GM21825 (cell line): ENCODE measurements at regions not wholly inside any gene's neighbourhood (a gene's known extent, or its start where the extent isn't known, plus 50 kb on each side); places are given as distances from the start of the nearest gene placed in this dataset.
"Not testable (repeated sequence)": the region's sequence is repeated elsewhere in the genome, so short reads cannot be mapped to it uniquely, and the experiment has no call there.

Experiments
- ATAC-seq: cut with Tn5 transposase; IDR thresholded peaks from one replicate; pipeline ENCODE4 v1.9.1; 2021; ENCODE audit warnings: mild to moderate bottlenecking, moderate library complexity; ENCODE audit not compliant: unreplicated experiment

DNA sequence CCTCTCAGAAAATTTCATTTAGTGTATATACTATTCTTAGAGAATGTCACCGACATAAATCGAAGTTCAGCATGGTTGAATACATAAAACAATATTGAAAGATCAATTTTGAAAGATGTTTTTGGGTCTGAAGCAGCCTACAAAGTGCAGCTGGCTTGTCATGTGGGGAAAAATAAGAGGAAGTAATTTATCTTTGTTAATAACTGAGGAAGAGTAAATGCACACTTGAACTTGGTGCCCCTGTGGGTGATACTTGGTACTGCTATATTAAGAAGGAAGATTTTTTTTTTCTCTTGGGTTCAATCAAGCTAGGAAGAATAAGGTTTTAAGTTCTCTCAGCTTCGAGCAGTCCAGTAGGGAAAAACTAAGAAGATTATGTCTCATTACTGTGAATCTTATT is 661.3 kb downstream of the RPL10L start:
- ATAC-seq = no peak

DNA sequence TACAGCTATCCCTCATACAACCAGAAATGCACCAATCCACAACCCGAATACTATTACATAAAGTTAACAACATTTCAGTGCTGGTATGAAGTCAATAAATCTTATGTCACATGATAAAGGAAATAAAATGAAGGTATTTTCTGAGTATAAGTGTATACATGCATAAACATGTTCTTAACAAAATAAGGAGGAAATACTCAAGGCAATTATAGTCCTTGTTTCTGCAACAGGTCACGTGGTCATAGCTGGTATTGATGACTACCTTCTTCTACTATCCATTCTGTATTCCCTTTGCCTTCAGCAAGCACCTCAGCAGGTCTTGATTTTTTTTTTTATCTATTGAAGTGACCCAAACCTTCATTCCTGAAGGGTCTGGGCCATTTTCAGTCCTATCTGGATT is 675.6 kb downstream of the RPL10L start:
- ATAC-seq = no peak

DNA sequence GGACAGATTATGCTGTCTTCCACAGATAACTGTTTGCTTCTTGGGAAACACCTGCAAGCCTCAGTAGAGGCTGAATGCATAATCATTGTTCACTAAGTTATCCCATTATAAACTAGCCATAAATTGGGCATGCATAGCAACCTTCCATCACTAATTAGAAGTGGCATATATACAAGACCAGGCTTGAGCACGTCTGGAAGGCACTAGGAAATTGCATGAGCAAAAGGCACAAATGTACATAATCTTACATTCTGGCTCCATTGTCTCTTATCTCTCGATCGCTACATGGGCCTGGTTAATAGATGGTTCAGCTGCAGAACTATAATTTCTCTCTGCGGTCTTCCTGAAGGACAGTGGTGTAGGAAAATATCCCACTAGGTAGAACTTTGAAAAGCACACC is 679.2 kb downstream of the RPL10L start:
- no peak for ATAC-seq

DNA sequence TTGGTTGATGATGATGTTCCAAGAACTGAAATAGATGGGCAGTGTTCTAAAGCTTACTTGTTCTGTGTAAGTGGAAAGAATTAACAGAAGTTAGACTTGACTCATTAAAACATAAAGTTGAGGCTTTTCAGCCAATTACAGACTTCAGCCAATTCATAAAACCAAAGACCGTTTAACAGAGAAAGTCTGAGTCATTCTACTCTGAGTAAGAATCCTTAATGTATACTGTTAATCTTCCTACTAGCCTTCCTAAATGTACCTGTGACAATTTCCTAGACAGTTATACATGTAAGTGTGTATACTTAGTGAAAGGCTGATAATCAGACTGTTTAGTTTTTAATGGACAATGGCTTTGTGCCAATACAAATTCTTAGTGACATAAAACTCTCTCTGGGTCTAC is 681.0 kb downstream of the RPL10L start:
- no peak for ATAC-seq

DNA sequence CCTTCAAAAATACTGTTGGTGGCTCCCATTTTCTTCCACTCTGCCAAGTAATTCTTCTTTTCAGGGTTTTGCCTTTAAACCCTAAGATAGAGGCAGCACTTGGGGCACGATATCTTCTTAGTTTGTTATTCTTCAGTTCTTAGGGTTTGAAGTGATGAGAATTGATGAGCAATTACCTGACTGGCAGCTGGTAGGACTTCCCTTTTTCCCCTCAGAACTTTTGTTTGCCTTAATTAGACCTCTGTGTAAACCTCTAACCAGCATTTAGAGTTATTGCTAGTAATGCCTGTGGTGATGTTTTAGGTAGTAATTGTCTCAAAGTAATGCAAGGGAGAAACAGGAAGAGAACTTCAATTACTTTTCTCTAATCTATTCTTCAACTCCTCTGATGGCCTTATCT is 683.5 kb downstream of the RPL10L start:
- no peak for ATAC-seq

DNA sequence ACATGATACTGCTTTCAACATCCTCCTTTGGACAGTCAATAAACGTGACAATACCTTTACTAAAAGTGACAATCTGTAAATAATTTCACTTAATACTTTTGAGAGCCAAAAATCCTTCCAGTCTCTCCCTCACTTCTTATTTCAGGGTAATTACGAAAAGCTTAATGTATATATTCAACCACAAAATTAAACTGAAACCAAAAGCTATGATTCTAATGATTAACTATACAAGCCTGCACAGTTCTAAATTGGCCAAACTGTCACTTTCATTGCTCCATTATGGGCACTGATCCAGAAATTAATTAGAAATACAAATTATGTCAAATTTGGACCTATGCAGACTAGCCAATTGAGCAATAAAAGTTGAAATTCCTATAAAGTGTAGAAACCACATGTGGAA is 696.5 kb upstream of the MIS18BP1 start:
- ATAC-seq = no peak

DNA sequence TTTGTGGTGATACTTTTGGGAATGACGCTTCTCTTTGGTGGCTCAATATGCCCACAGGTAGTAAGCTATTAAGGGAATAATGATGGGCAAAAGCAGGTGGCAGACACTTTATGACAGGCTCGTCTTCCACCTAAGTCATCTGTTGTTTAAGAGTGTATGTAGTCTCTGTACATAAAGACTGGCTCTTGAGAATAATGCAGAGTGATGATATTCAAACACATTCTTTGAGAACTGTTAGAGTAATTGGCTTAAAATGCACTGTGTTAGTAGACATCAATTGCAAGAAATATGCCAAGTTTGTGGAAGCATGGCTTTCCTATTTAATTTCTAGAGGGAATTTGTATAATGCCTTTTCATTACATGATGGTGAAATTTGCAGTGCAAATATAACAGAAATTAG is 694.8 kb upstream of the MIS18BP1 start:
- no peak for ATAC-seq

DNA sequence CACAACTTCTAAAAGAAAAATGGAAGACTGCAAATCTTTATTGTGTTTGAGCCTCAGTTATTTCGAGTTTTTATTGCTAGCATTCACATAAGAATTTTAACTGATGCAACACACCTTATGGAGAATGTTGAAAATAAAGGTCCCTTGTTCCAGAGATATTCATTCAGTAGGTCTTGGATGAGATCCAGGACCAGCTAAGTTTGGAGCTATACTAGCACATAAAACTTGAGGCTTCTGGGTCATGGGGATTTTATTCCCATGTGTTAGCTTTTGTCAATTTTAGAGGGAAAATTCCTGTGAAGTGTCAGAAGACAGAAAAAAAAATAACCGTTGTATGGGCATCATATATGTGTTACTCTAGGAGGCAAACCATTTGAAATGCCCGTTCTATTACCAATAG is 693.2 kb upstream of the MIS18BP1 start:
- ATAC-seq = no peak

DNA sequence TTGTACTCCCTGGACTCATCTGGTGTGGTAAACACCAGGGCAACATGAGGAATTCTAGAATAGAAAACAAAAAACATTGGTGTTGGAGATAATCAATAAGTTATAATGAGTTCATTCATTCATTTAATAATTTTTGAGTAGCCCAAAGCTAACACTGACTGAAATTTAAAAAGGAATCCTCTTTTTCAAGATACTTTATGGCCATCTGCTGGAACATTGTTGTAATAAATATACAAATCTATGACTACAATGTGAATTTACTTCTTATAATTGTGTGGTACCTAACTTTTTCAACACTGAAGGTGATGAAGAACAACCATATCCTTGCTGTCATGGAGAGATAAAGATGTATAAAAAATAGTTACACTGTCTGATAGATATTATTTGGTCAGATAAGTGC is 687.3 kb upstream of the MIS18BP1 start:
- ATAC-seq = no peak

DNA sequence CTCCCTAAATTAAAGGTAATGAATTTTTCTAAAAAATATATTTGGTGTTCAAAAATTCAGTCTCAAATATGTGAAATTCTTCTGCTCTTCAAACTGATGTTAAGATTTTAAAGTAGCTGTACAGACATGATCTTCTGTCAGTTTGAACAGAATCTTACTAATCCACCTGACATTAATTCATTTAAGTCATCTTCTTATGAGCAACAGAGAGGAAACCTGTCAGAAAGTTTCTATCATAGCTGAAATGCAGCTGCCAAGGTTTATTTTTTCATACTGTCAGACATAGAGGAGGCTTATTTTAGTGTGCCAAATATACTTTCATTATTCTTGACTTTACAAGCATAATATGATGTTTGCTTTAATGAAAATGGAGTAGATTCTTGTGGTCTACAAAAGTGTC is 686.6 kb upstream of the MIS18BP1 start:
- no peak for ATAC-seq

DNA sequence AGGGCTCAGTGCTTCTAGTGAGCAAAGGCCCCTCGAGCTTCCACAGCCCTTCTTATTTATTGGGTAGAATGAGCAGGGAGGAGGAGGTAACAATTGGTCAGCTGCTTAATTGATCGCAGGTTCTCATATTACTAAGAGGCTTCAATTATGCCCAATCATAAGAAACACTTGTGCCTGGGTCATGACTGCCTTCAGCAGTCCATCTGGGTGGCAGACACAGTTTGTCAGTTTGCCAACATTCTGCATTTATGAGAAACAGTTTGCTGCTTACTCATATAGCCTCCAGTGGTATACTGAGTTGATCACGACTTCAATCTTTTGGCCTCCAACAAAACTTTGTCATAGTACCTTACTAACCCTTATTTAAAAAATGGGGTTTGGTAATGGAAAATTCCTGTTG is 667.0 kb upstream of the MIS18BP1 start:
- ATAC-seq = not testable (repeated sequence)

DNA sequence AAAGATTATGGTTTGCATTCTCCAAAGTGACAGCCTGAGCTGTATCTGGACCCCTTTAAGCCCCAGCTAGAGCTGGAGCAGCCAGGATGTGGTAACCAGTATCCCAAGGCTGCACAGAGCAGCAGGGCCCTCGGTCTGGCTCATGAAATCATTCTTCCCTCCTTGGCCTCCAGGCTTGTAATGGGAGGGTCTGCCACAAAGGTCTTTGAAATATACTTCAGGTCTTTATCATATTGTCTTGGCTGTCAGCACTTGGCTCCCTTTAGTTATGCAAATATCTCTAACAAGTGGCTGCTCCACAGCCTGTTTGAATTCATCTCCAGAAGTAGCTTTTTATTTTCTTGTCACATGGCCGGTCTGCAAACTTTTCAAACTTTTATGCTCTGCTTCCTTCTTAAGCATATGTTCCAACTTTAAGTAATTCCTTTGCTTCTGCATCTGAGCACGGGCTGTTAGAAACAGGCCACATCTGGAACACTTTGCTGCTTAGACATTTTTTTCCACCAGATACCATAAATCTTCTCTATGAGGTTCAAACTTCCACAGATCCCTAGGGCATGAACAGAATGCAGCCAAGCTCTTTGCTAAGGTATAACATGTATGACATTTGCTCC is 663.4 kb upstream of the MIS18BP1 start:
- ATAC-seq = no peak

DNA sequence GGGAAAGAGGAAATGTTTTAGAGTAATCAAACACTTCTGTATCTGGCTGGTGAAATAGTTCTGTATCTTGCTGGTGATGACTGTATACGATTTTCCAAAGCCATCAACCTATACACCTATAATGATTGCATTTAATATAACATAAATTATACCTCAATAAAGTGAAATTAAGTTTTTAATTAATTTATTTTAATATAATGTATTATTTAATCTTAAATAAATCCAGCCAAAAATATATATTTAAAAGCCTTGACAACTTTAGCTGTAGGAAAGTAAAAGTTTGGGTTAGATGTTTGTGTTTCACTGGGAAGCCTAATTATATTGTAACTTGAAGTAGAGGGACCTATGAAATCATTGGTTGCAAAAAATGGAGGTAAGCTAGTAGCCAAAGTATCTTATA is 654.8 kb upstream of the MIS18BP1 start:
- ATAC-seq = no peak

DNA sequence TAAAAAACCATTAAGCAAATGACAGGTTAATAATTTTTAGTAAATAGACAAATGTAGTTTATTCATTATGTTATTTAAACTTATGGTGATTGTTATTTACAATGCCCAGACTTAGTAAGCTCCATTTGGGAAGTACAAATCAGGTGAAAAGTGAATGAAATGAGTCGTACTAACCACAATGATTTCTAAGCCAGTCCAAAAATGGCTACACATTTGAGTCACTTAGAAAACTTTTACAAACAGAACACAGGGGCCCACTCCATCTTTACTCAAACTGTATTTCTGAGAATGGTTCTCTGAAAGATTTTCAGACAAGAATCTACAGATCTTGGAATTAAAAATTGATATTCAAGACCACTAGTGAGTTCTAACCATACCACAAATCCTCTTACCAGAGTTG is 653.3 kb upstream of the MIS18BP1 start:
- ATAC-seq = no peak

DNA sequence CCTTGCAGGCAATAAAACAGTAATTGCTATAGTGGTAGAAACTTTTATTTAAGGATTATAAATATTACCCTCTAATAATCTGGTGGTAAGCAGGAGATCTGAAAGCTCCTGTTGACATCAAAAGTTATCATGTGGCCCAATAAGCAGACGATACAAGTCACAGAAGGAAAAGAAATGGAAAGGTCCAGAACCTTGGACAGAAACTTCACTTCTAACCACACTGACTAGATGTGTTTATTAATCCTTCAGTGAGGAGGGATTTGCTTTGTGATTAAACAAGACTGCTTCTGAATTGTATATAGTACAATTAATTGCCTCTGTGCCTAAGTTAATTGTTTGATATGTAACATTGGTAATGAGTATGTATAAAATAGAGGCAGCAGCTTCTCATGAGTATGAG is 652.7 kb upstream of the MIS18BP1 start:
- ATAC-seq = no peak

DNA sequence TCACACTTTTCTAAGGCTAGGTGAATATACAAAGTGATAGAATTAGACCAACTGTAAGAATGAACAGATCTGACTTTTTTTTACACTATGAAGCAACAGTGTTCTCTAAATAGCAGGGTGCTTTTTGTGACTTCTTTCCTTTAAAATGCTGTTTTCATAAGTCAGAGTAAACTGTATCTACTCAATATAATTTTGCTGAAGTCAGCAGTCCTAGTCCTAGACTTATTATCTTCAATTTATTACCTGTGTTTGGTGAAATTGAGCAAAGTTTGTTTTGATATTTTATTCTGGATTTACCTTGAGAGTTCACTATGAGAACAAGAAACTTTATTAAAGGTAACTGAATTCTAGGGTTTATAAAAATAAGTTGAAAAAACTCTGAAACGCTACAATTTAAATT is 651.3 kb upstream of the MIS18BP1 start:
- ATAC-seq = no peak

DNA sequence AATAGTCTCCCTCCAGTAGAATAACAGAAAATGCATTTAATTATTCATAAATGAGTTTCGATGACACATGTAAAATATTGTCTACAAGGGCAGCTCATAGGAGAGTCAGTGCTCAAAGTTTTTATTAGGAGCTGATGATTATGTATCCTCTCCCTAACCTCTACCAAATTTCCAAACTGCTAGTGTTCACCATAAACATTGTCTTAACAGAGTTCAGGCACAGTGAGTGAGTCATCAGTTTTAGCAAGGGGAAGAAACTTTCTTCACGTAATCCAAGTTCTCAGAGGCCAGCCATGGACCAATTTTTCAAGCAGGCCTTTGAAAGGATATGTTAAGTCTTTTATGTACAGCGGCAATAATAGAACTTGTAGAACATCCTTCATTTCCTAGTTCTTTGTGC is 649.2 kb upstream of the MIS18BP1 start:
- no peak for ATAC-seq

DNA sequence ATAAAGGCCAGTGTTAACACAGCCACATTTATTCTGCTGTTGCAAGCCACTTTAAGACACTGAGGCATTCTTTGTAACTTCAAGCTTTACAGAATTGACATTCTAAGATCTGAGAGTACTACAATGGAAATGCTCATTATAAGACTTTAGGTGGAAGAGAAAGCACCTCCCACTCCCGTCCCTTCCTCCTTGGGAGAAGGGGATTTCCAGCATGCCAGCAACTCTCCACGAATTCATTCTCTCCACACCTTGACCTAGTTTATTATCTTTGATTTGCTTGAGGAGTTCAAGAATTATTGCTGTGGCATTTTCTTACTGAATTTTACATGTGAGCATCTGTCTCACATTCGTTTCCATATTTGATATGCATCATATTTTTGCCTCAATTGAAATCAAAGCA is 644.4 kb upstream of the MIS18BP1 start:
- ATAC-seq = no peak

DNA sequence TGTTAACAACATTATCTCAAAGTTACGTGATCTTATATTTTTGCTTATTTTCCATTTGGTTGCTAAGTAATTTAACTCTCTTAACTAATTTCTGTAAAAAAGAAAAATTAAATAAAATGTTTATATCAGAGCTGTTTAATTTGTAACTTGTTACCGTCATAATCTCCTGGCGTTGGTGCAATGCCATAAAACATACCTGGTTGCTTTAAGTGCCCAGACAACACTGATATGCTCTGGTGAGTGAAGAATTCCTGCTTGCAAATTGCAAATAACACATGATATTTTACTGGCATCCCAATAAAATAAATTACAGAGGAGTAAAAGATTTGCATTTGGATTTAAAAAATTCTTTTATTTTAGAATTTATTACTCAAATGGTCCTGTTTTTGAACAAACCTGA is 640.1 kb upstream of the MIS18BP1 start:
- no peak for ATAC-seq

DNA sequence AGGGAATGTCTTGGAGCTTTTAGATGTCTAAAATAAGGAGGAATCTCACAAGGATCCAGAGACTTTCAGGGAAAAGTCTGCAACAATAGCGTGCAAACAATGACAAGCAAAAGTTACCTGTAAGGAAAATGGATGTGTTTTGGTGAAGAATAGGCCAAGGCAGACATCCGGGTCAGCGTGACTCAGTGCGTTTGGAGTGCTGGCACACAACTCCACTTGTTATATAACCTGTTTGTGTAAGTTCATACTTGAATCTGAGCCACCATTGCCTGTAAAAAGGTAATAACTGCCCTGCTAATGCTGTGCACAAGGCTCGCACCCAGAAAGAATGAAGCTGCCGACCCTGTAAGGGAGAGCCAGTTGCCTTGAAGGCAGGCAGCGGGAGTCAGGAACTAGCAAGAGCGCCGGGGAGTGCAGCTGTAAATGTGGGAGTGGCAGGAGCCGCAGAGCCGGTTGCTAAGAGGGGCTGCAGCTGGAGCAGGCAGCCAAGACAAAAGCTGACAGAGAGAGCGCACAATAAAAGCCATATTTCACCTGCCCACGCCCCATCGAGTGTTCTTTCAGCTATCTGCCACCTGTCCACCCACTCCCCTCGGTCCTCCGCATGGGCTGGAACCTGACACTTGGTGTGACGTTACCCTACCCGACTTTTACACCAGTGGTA is 638.5 kb upstream of the MIS18BP1 start:
- no peak for ATAC-seq

DNA sequence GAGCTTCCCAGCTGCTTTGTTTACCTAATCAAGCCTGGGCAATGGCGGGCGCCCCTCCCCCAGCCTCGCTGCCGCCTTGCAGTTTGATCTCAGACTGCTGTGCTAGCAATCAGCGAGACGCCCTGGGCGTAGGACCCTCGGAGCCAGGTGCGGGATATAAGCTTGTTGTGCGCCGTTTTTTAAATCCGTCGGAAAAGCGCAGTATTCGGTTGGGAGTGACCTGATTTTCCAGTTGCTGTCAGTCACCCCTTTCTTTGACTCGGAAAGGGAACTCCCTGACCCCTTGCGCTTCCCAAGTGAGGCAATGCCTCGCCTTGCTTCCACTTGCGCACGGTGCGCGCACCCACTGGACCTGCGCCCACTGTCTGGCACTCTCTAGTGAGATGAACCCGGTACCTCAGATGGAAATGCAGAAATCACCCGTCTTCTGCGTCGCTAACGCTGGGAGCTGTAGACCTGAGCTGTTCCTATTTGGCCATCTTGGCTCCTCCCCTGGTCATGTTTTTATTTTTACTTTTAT is 635.8 kb upstream of the MIS18BP1 start:
- ATAC-seq = not testable (repeated sequence)

DNA sequence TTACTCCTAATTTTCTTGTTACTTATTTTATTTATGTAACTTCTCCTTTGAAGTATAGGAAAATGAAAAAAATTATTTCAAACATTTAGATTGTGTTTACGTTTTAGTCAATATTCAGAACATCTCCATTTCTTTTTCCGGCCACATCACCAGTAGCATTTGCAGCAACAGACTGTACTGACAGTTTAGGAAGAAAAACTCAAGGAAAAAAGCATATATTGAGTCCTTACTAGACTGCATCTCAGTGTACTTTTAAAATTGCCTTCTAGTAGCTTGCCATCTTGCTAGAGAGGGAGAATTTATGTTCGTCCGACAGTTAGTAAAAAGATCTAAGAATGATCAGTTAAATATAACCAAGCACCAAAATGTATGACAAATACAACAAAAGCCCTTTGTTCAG is 625.0 kb upstream of the MIS18BP1 start:
- ATAC-seq = no peak

DNA sequence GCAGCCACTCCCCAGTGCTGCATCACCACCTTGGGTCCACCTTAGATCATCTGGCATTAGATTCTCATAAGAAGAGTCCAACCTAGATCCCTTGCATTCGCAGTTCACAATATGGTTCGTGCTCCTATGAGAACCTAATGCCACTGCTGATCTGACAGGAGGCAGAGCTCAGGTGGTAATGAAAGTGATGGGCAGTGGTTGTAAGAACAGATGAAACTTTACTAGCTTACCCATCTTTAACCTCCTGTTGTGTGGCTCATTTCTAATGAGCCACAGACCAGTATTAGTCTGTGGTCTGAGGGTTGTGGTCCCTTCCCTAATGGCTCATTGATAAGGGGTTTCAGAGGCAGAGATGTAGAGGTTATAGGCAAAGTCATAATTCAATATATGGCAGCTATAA is 615.9 kb upstream of the MIS18BP1 start:
- ATAC-seq = no peak
